Right atrium auricular region (tissue), 2 donors: ENCODE measurements at regions not wholly inside any gene's neighbourhood (a gene's known extent, or its start where the extent isn't known, plus 50 kb on each side); places are given as distances from the start of the nearest gene placed in this dataset.

Source experiments
- DNase-seq: peaks from one replicate; pipeline ENCODE4 v3.0.0-alpha.2; 2019; ENCODE audit warnings: low spot score
- H3K27ac ChIP-seq, 2 donors: fragments of 200-600 bp; sonication (generic); 1 replicate in 1 of 2; 2 replicates in 1 of 2; pipeline ENCODE4 v1.5.1; 2016 to 2019
- H3K27me3 ChIP-seq, 2 donors: fragments of 200-600 bp; sonication (generic); one replicate each; pipeline versions ENCODE4 v1.5.1 to v1.6.0; 2017 to 2019
- H3K36me3 ChIP-seq: fragments of 200-600 bp; sonication (generic); one replicate; pipeline ENCODE4 v1.5.1; 2016
- H3K4me1 ChIP-seq, 2 donors: fragments of 200-600 bp; sonication (generic); one replicate each; pipeline versions ENCODE4 v1.5.1 to v1.6.0; 2017 to 2019
- H3K4me3 ChIP-seq, 2 donors: fragments of 200-600 bp; sonication (generic); 1 replicate in 1 of 2; 2 replicates in 1 of 2; pipeline ENCODE4 v1.5.1; 2017 to 2019; ENCODE audit warnings: mild to moderate bottlenecking in 1 of 2, moderate library complexity in 1 of 2
- H3K9me3 ChIP-seq, 2 donors: fragments of 200-600 bp; sonication (generic); one replicate each; pipeline ENCODE4 v1.5.1; 2019
- TF ChIP-seq, protein P1 (sequence below), 2 donors: fragments of 200-600 bp; sonication (generic); IDR thresholded peaks; one replicate each; pipeline ENCODE4 v1.5.1; 2019; ENCODE audit warnings: antibody characterized with exemption in 2 of 2

DNA sequence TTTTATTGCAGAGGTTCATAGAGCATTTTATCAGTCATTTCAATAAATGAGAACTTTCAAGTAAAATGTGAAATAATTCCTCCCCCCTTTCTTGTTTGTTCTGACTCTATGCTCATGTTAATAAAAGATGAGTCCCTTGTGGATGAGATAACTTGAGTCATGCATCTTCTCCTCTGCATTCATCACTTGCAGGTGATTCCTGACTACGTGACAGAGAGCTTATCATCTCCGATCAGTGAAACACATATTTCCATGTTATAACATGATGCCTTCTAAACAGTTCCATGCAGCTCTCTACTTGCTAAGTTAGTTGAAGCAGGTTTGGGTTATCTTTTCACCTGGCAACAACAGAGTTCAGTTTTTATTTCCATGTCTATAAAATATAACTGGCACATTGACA lies 160.1 kb upstream of the ANKRD50 start:
- TF ChIP-seq, protein P1, sequence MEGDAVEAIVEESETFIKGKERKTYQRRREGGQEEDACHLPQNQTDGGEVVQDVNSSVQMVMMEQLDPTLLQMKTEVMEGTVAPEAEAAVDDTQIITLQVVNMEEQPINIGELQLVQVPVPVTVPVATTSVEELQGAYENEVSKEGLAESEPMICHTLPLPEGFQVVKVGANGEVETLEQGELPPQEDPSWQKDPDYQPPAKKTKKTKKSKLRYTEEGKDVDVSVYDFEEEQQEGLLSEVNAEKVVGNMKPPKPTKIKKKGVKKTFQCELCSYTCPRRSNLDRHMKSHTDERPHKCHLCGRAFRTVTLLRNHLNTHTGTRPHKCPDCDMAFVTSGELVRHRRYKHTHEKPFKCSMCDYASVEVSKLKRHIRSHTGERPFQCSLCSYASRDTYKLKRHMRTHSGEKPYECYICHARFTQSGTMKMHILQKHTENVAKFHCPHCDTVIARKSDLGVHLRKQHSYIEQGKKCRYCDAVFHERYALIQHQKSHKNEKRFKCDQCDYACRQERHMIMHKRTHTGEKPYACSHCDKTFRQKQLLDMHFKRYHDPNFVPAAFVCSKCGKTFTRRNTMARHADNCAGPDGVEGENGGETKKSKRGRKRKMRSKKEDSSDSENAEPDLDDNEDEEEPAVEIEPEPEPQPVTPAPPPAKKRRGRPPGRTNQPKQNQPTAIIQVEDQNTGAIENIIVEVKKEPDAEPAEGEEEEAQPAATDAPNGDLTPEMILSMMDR (IDR thresholded peaks at IDR 0.05): no peak
- no peaks in the 10 kb centered on the region for H3K9me3 ChIP-seq

GRCh38 chr4:124869961-124870495 lies 157.5 kb upstream of the ANKRD50 start:
- TF ChIP-seq, protein P1 (IDR thresholded peaks at IDR 0.05): no peak
- no peak overlapping the region for H3K27ac ChIP-seq
- DNase-seq: no peak
- no peaks in the 10 kb centered on the region for H3K27me3 ChIP-seq
- H3K36me3 ChIP-seq: no peaks in the 10 kb centered on the region
- no peaks in the 10 kb centered on the region for H3K4me1 ChIP-seq
- H3K4me3 ChIP-seq: no peak overlapping the region
- H3K9me3 ChIP-seq: no peaks in the 10 kb centered on the region

More for the DNA sequence above, 160.1 kb upstream of the ANKRD50 start:
- no peaks in the 10 kb centered on the region for H3K27me3 ChIP-seq
- H3K4me3 ChIP-seq: no peak overlapping the region
- no peaks in the 10 kb centered on the region for H3K36me3 ChIP-seq
- H3K27ac ChIP-seq: no peak overlapping the region
- no peak for DNase-seq
- H3K4me1 ChIP-seq: no peaks in the 10 kb centered on the region

DNA sequence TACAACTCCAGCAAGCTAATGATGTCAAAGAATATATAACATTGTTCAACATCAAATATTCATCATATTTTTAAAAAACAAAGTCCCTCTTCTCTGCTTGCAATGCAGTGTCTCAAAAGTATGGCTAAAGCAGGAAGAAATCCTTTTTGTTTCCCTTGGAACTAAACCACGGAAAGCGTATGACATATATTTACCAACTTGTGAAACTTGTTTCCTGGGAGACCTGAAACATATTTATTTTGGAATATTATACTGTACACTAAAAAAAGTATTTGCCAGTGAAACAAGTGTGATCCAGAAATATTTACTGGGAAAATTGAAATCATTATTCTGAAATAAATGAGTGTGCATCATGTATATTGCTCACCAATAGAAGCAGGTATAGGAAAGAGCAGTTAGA lies 156.0 kb upstream of the ANKRD50 start:
- TF ChIP-seq, protein P1 (IDR thresholded peaks at IDR 0.05): no peak
- Histone ChIP-seq H3K4me3 (no peak overlapping the region), H3K27ac (no peak overlapping the region), H3K27me3 (no peaks in the 10 kb centered on the region), H3K36me3 (no peaks in the 10 kb centered on the region), H3K4me1 (no peaks in the 10 kb centered on the region), H3K9me3 (no peaks in the 10 kb centered on the region)
- no peak for DNase-seq

- no peak for DNase-seq
- TF ChIP-seq, protein P1 (IDR thresholded peaks at IDR 0.05): no peak
- Histone ChIP-seq H3K27me3 (no peaks in the 10 kb centered on the region), H3K27ac (no peak overlapping the region), H3K36me3 (no peaks in the 10 kb centered on the region), H3K9me3 (no peaks in the 10 kb centered on the region), H3K4me3 (no peak overlapping the region), H3K4me1 (no peaks in the 10 kb centered on the region)
Observed at GRCh38 chr4:124867536-124867935, 155.0 kb upstream of the ANKRD50 start.

- TF ChIP-seq, protein P1 (IDR thresholded peaks at IDR 0.05): no peak
- no peak for DNase-seq
- no peaks in the 10 kb centered on the region for H3K27me3 ChIP-seq
Observed at GRCh38 chr4:124866301-124866700, 153.8 kb upstream of the ANKRD50 start.

GRCh38 chr4:124863040-124863545 lies 150.6 kb upstream of the ANKRD50 start:
- Histone ChIP-seq H3K27me3 (no peaks in the 10 kb centered on the region), H3K4me1 (no peaks in the 10 kb centered on the region), H3K27ac (no peak overlapping the region), H3K9me3 (no peaks in the 10 kb centered on the region), H3K36me3 (no peaks in the 10 kb centered on the region), H3K4me3 (no peak overlapping the region)
- no peak for DNase-seq
- TF ChIP-seq, protein P1 (IDR thresholded peaks at IDR 0.05): no peak

More at GRCh38 chr4:124866301-124866700, 153.8 kb upstream of the ANKRD50 start:
- no peak overlapping the region for H3K27ac ChIP-seq
- no peaks in the 10 kb centered on the region for H3K9me3 ChIP-seq
- no peaks in the 10 kb centered on the region for H3K36me3 ChIP-seq
- no peaks in the 10 kb centered on the region for H3K4me1 ChIP-seq
- H3K4me3 ChIP-seq: no peak overlapping the region
